ENCODE measurements at regions not wholly inside any gene's neighbourhood (a gene's known extent, or its start where the extent isn't known, plus 50 kb on each side); places are given as distances from the start of the nearest gene placed in this dataset.
"Not testable (repeated sequence)": the region's sequence is repeated elsewhere in the genome, so short reads cannot be mapped to it uniquely, and the experiment has no call there.

GRCh38 chr5:130708754-130709153 lies 456.3 kb downstream of the HINT1 start:
- no peak for DNase-seq

- no peak for DNase-seq
Measured at GRCh38 chr5:130706696-130707095, 458.4 kb downstream of the HINT1 start.

GRCh38 chr5:130705368-130705767 lies 459.7 kb downstream of the HINT1 start:
- DNase-seq = no peak

- no peak for DNase-seq
Measured at GRCh38 chr5:130693509-130693908, 471.5 kb downstream of the HINT1 start.

DNA sequence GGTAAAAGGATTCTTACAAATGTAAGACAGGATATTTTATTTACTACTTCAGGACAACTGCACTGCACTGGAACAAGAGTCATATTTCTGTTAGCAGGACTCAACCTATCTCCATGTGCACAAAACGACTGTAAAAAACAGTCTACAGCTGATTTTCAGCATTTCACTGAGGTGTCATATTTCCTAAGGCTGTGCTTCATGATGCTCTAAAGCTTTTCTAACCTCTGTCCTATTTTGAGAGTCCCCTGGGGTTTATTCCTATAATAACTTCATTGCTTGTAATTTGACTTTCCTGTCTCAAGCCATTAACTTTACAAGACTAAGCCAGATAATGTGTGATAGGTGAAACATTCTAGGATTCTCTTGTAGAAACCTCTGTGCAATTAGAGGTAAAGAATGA lies 472.3 kb downstream of the HINT1 start:
- DNase-seq = no peak

- no peak for DNase-seq
Measured at GRCh38 chr5:130689831-130690230, 475.2 kb downstream of the HINT1 start.

GRCh38 chr5:130687085-130687733 lies 477.8 kb downstream of the HINT1 start:
- DNase-seq = no peak

DNA sequence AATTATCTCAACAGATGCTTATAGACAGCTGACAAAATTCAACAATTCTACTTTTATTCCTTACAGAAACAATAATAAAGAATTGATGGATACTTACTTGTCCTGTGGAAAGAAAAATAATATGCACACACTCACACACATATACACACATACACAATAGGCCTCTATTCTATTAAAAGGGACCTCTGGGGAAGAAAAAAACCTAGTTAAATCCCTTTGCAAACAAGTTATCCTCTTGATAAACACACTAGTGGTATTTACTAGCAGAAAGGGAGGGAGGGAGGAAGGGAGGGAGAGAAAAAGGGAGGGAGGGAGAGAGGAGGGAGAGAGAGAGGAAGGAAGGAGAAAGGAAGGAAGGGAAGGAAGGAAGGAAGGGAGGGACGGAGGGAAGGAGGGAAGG lies 486.4 kb downstream of the HINT1 start:
- no peak for DNase-seq

- no peak for DNase-seq
Measured at GRCh38 chr5:130666462-130666861, 498.6 kb downstream of the HINT1 start.

DNA sequence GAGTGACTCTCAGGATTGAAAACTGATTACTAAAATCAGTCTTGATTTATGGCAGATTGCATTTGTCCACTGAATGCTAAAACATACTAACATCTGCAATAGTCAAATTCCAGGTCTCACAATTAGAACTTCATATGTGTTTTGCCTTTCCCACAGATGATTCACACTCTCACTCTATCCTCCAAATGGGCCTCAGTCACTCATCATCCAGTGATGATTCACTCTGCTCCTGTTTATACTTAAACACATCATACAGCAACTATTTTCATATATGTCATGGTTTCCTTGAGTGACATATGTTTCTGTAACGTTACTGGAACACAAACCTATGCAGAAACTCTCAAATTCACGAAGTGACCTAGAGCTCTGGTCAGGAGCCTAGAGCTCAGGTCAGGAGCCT lies 512.9 kb downstream of the HINT1 start:
- DNase-seq = no peak

GRCh38 chr5:130651440-130651839 lies 513.6 kb downstream of the HINT1 start:
- DNase-seq = no peak

DNA sequence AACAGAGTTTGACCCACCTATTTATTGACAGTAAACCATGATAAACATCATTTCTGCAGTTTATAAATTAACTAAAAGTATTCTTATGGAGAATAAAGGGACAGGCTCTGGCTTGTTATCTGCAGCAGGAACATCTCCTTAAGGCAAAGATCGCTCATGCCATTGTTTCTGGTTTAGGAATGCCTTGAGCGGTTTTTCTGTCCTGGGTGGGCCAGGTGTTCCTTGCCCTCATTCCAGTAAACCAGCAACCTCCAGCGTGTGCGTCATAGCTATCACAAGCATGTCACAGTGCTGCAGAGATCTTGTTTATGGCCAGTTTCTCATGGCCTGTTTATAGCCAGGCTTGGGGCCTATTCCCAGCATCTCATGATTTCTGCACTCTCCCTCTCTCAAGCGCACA lies 521.7 kb downstream of the HINT1 start:
- DNase-seq = no peak

DNA sequence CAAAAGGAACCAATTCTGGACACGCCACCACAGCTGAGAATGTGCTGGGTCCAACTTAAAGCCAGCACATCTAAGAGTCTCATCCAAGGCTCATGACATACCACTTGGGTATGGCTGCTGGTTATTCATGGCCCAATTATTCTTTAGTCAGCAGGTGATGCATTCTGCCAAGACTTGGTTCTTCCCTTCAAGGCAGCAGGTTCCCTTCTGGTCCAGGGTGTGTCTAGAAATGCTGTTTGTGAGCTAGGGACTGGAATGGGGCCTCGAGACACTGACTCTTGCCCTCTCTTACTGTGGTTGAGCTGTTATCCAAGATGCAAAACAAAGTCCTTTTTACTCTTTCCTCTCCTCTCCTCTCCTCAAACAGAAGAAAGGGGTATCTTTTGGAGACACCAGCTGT lies 522.6 kb downstream of the HINT1 start:
- DNase-seq = no peak

GRCh38 chr5:130627145-130627544 lies 537.9 kb downstream of the HINT1 start:
- DNase-seq = no peak

- DNase-seq = no peak
Measured at GRCh38 chr5:130624805-130625204, 540.3 kb downstream of the HINT1 start.

GRCh38 chr5:130616161-130616560 lies 548.9 kb downstream of the HINT1 start:
- no peak for DNase-seq

DNA sequence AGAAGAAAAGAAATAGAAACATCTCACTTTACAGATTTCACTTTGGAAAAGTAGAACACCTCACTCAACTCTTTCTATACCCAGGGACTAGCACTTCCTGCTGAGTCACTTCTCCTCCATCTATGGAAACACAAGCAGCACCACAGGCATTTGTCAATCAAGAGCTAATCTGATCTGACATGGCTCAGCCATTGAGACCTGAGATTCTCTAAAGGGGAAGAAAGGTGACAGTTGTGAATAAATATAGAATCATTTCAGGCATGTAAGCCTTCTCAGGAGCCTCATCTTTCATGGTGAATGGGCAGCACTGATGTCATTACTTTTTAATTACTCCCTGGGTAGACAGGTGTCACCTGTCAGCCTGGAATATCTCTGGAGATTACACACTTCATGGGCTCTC lies 559.8 kb downstream of the HINT1 start:
- DNase-seq = no peak

GRCh38 chr5:130596647-130597046 lies 568.4 kb downstream of the HINT1 start:
- not testable (repeated sequence) for DNase-seq

DNA sequence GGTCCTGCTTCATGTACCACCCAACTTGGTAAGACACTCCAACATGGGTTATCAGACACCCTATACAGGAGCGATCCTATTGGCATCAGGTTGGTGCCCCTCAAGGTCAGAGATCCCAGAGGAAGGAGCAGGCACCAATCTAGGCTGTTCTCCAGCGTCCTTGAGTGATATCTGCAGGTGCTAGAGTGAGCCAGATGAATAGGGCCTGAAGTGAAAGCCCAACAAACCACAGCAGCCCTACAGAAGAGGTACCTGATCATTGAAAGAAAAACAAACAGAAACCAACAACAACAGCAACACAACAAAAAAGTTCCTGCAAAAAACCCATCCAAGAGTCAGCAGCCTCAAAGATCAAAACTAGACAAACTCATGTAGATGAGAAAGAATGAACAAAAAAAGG lies 584.8 kb downstream of the HINT1 start:
- DNase-seq = no peak

GRCh38 chr5:130578354-130578753 lies 586.7 kb downstream of the HINT1 start:
- no peak for DNase-seq

GRCh38 chr5:130571076-130571475 lies 594.0 kb downstream of the HINT1 start:
- no peak for DNase-seq

DNA sequence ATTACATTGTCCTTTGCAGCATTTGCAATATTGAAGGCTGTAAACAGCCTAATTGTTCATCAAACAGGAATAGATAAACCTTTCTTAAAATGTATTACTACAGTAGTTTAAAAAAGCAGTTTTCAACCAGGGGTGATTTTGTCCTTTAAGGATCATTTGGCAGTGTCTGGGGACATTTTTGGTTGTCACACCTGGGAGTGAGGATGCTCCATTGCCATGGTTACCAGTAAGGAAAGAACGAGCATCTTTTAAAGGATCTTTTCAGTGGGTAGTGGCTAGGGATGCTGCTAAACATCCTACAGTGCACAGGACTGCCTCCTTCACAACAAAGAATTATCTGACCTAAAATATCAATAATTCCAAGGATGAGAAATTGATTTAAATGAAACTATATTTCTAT lies 596.3 kb downstream of the HINT1 start:
- DNase-seq = no peak

GRCh38 chr5:130555429-130555828 lies 609.6 kb downstream of the HINT1 start:
- no peak for DNase-seq

- DNase-seq = no peak
Measured at GRCh38 chr5:130550562-130550928, 614.5 kb downstream of the HINT1 start.

DNA sequence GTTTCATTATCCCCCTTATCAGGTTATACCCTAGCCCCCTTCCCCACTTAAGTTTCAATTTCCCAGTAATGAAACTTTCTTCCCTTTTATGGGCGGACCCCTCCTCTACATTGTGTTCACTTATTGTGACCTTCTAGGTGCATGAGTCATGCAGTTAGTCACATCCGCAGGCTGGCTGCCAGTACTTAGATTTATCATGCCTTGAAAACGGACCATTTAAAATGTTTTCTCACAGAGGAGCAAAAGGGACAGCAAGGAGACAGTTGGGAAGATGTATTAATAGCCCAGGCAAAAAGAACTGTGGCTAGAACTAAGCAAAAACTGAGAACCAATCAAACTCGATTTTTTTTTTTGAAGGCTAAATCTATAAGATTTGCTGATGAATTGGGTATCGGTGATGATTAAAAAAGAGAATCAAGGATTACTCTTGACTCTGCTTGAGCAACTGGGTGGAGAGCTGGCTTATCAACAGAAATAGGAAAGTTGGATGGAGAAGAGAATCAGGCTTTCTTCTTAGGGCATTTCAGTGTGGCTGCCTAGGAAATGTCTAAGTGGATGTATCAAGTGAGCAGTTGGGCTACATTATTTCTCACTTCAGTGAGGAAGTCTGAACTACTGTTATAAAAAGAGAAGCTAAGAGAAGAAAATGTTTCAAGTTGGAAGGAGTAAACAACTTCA lies 615.0 kb downstream of the HINT1 start:
- DNase-seq = no peak
